Gastrocnemius medialis (tissue), 4 donors: ENCODE measurements at regions not wholly inside any gene's neighbourhood (a gene's known extent, or its start where the extent isn't known, plus 50 kb on each side); places are given as distances from the start of the nearest gene placed in this dataset.

Source experiments
- ATAC-seq, 2 donors: fragments of 150-250 bp; one replicate each; pipeline ENCODE4 v1.9.1; 2016
- DNase-seq, 2 donors: peaks; one replicate each; pipeline ENCODE4 v3.0.0-alpha.2; 2019
- H3K27ac ChIP-seq, 4 donors: fragments of 200-600 bp; sonication (generic); 1 replicate in 1 of 4; 2 replicates in 3 of 4; pipeline ENCODE4 v1.5.1; 2016 to 2018; ENCODE audit warnings: mild to moderate bottlenecking in 2 of 4, moderate library complexity in 1 of 4
- H3K27me3 ChIP-seq, 3 donors: fragments of 200-600 bp; sonication (generic) in 2 of 3; 1 replicate in 1 of 3; 2 replicates in 2 of 3; pipeline versions ENCODE4 v1.5.1 to v1.6.0; 2016 to 2019; ENCODE audit warnings: mild to moderate bottlenecking in 1 of 3, moderate library complexity in 1 of 3
- H3K36me3 ChIP-seq, 2 donors: fragments of 200-600 bp; sonication (generic) in 1 of 2; one replicate each; pipeline ENCODE4 v1.5.1; 2017 to 2018
- H3K4me1 ChIP-seq, 2 donors: fragments of 200-600 bp; sonication (generic) in 1 of 2; one replicate each; pipeline ENCODE4 v1.5.1; 2016 to 2017; ENCODE audit warnings: mild to moderate bottlenecking in 2 of 2
- H3K4me3 ChIP-seq, 4 donors: fragments of 200-600 bp; sonication (generic) in 3 of 4; 1 replicate in 1 of 4; 2 replicates in 3 of 4; pipeline ENCODE4 v1.5.1; 2016 to 2019; ENCODE audit warnings: mild to moderate bottlenecking in 2 of 4
- H3K9me3 ChIP-seq, 3 donors: fragments of 200-600 bp; sonication (generic) in 2 of 3; 1 replicate in 1 of 3; 2 replicates in 2 of 3; pipeline ENCODE4 v1.5.1; 2016 to 2019
- POLR2A ChIP-seq, 2 donors: fragments of 450-650 bp; IDR thresholded peaks; one replicate each; pipeline ENCODE4 v1.6.1; 2017; ENCODE audit warnings: antibody characterized with exemption in 2 of 2, mild to moderate bottlenecking in 2 of 2, moderate library complexity in 2 of 2
- in situ Hi-C, 4 donors: fragments of 200-750 bp; cut with MboI; loops; one replicate each; pipeline versions ENCODE4 v1.15.0 to v1.8.0; 2017; ENCODE audit warnings: low sequenced_read_pairs in 4 of 4
- intact Hi-C: fragments of 100-400 bp; cut with DNase I; formaldehyde crosslinking; loops from one replicate; pipeline ENCODE4 v1.15.1; 2023; ENCODE audit warnings: low total_unique reads
- TF ChIP-seq, protein P1 (sequence below), 5 experiments: fragments of 450-650 bp in 3 of 5; fragments of 200-600 bp in 2 of 5; sonication (generic) in 2 of 5; IDR thresholded peaks in 4 of 5; conservative IDR thresholded peaks in 1 of 5; 1 replicate in 4 of 5; 2 replicates in 1 of 5; pipeline ENCODE4 v1.5.1; 2016 to 2019; ENCODE audit warnings: antibody characterized with exemption in 5 of 5, mild to moderate bottlenecking in 3 of 5, moderate library complexity in 3 of 5

- no peak for ATAC-seq
- DNase-seq = no peak
- no peaks in the 10 kb centered on the region for H3K36me3 ChIP-seq
- intact Hi-C loops = no loop called here
- in situ Hi-C loops = no loop called here
- H3K9me3 ChIP-seq = no peaks in the 10 kb centered on the region
- no peaks in the 10 kb centered on the region for H3K4me1 ChIP-seq
- H3K27ac ChIP-seq = no peak overlapping the region
- no peaks in the 10 kb centered on the region for H3K27me3 ChIP-seq
- TF ChIP-seq, protein P1, sequence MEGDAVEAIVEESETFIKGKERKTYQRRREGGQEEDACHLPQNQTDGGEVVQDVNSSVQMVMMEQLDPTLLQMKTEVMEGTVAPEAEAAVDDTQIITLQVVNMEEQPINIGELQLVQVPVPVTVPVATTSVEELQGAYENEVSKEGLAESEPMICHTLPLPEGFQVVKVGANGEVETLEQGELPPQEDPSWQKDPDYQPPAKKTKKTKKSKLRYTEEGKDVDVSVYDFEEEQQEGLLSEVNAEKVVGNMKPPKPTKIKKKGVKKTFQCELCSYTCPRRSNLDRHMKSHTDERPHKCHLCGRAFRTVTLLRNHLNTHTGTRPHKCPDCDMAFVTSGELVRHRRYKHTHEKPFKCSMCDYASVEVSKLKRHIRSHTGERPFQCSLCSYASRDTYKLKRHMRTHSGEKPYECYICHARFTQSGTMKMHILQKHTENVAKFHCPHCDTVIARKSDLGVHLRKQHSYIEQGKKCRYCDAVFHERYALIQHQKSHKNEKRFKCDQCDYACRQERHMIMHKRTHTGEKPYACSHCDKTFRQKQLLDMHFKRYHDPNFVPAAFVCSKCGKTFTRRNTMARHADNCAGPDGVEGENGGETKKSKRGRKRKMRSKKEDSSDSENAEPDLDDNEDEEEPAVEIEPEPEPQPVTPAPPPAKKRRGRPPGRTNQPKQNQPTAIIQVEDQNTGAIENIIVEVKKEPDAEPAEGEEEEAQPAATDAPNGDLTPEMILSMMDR (IDR thresholded peaks at IDR 0.05 in 4 of 5, conservative IDR thresholded peaks at IDR 0.05 in 1 of 5) = no peak
- no peak for TF ChIP-seq POLR2A (IDR thresholded peaks at IDR 0.05)
- H3K4me3 ChIP-seq = no peak overlapping the region
Observed at GRCh38 chr1:55534565-55535121, 319.5 kb upstream of the USP24 start.

DNA sequence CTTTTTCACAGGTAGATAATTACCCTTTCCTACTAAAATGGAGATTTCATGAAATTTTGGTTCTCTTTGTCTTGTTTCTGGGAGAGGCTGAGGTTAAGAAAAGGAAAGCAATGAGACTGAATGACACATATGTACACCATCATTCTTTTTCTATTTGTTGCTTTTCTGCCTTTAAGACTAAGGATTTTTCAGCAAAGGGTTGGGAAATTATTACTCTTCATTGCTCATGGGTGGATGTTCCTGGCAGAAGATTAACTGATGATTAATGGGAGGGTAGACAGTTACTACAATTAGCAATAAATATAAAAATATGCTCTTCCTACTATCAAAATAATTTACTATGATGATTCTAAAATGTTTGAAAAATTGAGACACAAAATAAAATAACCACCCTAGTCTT, 316.5 kb upstream of the USP24 start:
- no peaks in the 10 kb centered on the region for H3K27me3 ChIP-seq
- no peaks in the 10 kb centered on the region for H3K9me3 ChIP-seq
- in situ Hi-C loops (no loop called here), intact Hi-C loops (no loop called here)
- H3K27ac ChIP-seq = no peak overlapping the region
- no peak for TF ChIP-seq POLR2A (IDR thresholded peaks at IDR 0.05)
- TF ChIP-seq, protein P1 (IDR thresholded peaks at IDR 0.05 in 4 of 5, conservative IDR thresholded peaks at IDR 0.05 in 1 of 5) = no peak
- no peak for ATAC-seq
- H3K36me3 ChIP-seq = no peaks in the 10 kb centered on the region
- no peak overlapping the region for H3K4me3 ChIP-seq
- DNase-seq = no peak
- no peaks in the 10 kb centered on the region for H3K4me1 ChIP-seq

DNA sequence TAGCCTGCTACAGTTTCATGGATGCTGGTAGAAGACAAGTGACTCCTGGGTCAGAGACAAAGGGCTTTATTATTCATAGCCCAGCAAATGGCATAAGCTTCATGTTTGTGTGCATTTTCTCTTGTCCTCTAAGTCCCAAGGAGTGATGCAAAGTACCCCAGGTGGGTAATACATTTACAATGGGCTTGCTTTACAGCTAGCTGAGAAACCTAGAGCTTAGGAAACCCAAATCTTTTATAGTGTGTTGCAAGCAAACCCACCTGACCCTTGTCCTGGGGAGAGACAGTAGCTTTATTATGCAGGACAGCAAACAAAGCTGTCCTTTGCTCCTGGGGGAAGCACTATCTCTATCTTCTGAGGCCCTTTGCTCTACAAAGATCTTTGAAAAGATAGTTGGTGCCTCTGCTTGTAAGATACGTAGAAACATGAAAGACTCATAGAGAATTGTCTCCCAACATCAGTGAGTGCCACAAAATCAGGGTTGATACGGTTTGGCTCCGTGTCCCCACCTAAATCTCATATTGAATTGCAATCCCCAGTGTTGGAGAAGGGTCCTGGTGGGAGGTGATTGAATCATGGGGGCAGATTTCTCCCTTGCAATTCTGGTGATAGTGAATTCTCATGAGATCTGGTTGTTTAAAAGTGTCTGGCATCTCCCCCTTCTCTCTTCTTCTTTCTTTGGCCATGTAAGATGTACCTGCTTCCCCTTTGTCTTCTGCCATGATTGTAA, 315.8 kb upstream of the USP24 start:
- intact Hi-C loops = no loop called here
- Histone ChIP-seq H3K4me1 (no peaks in the 10 kb centered on the region), H3K27ac (no peak overlapping the region), H3K36me3 (no peaks in the 10 kb centered on the region), H3K4me3 (no peak overlapping the region), H3K27me3 (no peaks in the 10 kb centered on the region), H3K9me3 (no peaks in the 10 kb centered on the region)
- no peak for DNase-seq
- no peak for ATAC-seq
- in situ Hi-C loops = no loop called here
- TF ChIP-seq POLR2A (IDR thresholded peaks at IDR 0.05) = no peak
- TF ChIP-seq, protein P1 (IDR thresholded peaks at IDR 0.05 in 4 of 5, conservative IDR thresholded peaks at IDR 0.05 in 1 of 5) = no peak

GRCh38 chr1:55529017-55529416, 313.9 kb upstream of the USP24 start:
- Histone ChIP-seq H3K9me3 (no peaks in the 10 kb centered on the region), H3K27ac (no peak overlapping the region), H3K4me3 (no peak overlapping the region), H3K36me3 (no peaks in the 10 kb centered on the region), H3K4me1 (no peaks in the 10 kb centered on the region), H3K27me3 (no peaks in the 10 kb centered on the region)
- ATAC-seq (no peak), DNase-seq (no peak)
- intact Hi-C loops = no loop called here
- in situ Hi-C loops = no loop called here
- TF ChIP-seq, protein P1 (IDR thresholded peaks at IDR 0.05 in 4 of 5, conservative IDR thresholded peaks at IDR 0.05 in 1 of 5) = no peak
- TF ChIP-seq POLR2A (IDR thresholded peaks at IDR 0.05) = no peak
